GM11168 (cell line): ENCODE measurements at regions not wholly inside any gene's neighbourhood (a gene's known extent, or its start where the extent isn't known, plus 50 kb on each side); places are given as distances from the start of the nearest gene placed in this dataset.

Experiments used
- in situ Hi-C: fragments of 300-500 bp; cut with MboI; formaldehyde crosslinking; loops from one replicate; pipeline ENCODE4 v1.12.0; 2022; ENCODE audit warnings: low sequenced_read_pairs; ENCODE audit not compliant: unreplicated experiment

DNA sequence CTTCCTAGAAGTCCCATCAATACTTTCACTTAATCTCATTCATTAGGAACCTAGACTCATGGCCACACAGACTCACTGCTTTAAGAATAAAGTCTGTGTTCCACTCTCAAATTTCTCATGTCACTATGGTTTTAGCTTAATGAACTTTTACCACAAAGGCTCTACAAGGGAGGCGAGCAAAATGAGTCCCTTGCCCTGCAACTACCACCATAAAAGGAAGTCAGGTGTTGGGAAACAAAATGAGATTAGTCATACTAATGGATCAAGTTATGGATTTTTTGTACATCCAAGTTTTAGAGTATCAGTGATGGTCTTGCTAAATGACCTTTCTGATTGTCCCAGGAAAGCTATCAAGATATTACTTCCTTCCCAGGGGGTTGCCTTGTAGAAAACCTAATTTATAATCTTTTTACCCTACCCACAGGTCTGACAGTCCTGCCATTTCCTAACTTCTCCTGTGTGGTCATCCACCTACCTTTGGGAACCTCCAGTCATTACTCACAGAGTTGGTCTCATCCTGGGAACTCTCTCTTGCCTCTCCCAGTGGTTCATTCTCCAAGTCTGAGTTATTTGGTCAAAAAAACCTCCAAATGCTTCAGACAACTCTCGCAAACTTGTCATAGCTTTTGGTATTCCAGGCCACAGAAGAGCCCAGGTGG lies 51.8 kb upstream of the SLC16A1 start:
- in situ Hi-C loops: no loop called here

DNA sequence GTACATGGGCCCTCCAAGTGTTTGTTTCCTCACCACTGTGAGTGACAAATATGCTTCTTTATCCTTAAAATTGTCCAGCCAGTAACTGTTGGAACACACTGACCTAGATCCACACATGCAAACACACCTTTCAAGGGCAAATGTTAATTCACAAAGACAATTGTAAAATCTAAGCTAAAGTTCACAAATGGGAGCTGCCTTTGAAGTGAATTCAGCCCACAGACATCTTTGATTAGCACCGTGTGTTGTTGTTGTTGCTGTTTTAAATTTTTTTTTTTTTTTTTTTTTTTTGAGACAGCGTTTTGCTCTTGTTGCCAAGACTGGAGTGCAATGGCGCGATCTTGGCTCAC lies 52.3 kb upstream of the SLC16A1 start:
- in situ Hi-C loops: no loop called here

GRCh38 chr1:113012149-113012548 lies 56.2 kb upstream of the SLC16A1 start:
- in situ Hi-C loops: no loop called here

GRCh38 chr1:113013823-113014222 lies 57.8 kb upstream of the SLC16A1 start:
- in situ Hi-C loops: no loop called here

GRCh38 chr1:113014508-113014907 lies 58.5 kb upstream of the LRIG2 start:
- in situ Hi-C loops: no loop called here

- in situ Hi-C loops: no loop called here
Measured at GRCh38 chr1:113018911-113019310, 54.1 kb upstream of the LRIG2 start.

GRCh38 chr1:113021430-113022085 lies 51.4 kb upstream of the LRIG2 start:
- in situ Hi-C loops: loop anchor here (10.0 kb wide), 1 partner anchor 137 kb away; no protein-coding TSS in a partner anchor
